HG02588 (cell line): ENCODE measurements at regions not wholly inside any gene's neighbourhood (a gene's known extent, or its start where the extent isn't known, plus 50 kb on each side); places are given as distances from the start of the nearest gene placed in this dataset.

Experiments
- ATAC-seq: cut with Tn5 transposase; IDR thresholded peaks from one replicate; pipeline ENCODE4 v1.9.1; 2021; ENCODE audit warnings: mild to moderate bottlenecking, moderate library complexity; ENCODE audit not compliant: unreplicated experiment

DNA sequence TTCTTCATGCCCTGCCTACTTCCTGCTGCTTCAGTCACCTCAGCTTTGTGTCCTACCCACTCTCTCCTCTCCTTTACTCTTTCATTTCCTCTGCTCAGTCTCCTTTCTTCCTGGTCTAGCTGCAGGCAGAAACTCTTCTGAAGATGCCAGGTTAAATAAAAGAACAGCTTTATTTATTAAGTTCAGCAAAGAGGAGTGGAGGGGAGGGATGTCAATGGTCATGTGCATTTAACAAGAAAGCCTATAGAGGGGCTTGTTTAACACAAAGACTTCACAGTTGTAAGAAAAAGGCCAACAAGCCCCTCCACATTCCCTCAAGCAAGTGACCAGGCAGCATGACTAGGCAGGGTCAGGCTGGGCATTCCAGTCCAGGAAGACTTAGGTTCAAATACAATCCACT, 609.2 kb downstream of the INSC start:
- ATAC-seq = no peak

DNA sequence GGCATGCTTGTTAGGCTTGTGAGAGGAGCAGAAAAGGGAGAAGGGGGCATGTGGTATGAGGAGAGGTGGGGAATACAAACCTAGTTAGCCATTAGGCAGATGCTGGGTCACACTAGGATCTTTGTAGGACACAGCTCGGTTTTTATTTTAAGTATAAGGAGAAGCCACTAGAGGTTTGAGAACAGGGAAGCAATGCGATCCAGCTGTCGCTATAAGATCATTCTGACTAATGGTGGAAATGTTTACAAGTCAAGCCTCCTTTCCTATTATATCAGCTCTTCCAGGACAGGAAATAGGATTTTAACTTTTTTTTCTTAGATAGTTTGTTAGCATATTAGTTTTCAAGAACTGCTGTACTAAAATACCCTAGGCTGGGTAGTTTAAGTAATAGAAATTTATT, 609.9 kb downstream of the INSC start:
- no peak for ATAC-seq

- no peak for ATAC-seq
These were observed 610.5 kb downstream of the INSC start for GRCh38 chr11:15725246-15725645.

DNA sequence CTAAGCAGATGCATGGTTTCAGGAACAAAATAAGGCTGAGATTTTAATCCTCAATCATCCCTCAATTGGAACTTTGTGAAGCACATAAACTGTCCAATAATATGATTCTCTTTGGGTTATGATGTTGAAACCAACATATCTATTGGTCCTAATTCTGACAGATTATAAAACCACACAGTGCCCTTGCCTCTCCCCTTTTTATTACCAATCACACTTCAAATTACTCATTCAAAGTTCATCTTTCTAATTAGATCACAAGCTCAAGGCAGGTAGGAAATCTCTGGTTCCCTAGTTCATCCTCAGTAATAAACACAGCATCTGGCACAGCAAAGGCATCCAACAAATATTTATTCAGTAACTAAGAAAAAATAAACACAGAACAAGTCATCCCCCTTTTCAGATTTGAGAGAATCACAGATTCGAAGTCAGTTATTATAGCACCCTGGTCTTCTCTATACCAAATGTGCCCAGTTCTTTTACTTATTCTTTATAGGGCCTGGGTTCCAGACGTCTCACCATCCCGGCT, 611.6 kb downstream of the INSC start:
- ATAC-seq = no peak

DNA sequence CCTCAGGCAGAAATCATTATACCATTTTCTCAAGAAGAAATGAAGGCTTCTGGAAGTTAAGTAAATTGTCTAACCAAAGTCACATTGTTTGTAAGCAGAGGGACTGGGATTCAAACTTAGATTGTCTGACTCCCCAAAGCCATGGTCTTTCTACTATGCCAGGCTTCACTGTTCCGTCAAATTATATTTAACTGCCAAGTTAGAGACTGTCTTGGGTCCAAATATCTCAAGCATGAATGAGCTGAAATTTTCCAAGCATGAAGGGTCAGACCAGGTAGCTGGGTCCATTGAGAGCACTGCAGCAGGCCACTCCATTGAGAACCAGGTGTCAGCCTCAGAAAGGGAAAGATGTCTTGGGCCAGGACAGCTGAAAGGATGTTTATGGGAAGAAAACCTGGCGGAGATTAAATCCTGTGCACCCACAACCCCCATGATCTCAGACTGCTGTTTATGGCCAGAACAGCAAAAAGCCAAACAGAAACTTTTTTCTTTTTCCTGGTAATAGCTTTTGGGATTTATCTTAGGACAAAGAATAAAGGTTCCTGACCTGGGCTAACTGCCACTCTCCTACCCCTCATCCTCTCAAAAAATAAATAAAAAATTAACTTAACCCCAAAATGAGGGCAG, 612.3 kb downstream of the INSC start:
- no peak for ATAC-seq

DNA sequence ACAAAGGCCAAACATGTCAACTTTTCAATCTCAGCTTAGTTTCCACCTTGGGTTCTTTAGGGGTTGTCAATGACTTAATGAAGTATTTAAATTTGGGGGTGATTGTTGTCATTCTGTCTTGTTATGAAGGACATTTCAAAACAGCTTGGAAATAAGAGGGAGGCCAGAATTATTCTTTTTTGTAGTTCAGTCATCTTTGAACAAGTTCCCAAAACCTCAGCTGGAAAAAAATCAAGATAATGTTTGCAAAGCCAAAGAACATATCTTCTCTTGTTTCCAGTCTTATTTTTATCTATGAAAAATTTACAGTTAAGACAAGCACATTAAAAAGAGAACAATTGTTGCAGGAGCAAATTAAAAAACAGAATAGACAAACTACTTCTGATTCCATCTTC, 612.8 kb downstream of the INSC start:
- no peak for ATAC-seq

- ATAC-seq = no peak
These were observed 613.5 kb downstream of the INSC start for GRCh38 chr11:15728207-15728606.

DNA sequence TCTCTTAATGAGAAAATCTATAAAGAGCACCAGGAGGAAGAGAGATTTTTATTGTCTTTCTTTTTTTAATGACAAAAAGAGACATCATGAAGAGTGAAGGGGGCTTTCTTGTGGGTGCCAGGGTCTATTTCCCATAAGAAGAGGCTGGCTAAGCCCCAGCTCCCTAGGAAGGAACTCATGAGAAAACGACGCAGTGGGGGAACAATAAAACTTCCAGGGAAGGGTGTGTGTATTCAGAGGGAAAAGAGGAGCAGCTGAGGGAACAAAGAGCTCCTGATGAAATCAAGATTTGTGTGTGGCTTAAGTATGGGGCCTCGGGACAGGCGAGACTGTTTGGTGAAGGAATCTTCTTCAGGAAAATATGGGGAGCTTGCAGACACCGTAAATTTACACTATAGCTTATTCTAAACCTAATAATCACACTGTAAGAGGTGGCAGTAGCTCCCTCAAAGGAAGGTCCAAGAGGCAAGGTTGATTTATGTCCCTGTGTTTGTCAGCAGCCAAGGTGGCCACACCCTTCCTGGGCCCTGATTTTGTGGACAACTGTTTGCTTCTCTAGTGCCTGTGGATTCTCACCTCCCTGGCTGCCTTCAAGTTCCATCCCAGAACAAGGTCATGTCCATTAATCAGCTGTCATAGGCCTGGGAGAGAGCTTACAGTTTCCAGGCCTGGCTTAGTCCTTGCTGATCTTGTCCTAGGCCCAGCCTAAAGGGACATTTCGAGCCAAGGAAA, 615.7 kb downstream of the INSC start:
- ATAC-seq = no peak

DNA sequence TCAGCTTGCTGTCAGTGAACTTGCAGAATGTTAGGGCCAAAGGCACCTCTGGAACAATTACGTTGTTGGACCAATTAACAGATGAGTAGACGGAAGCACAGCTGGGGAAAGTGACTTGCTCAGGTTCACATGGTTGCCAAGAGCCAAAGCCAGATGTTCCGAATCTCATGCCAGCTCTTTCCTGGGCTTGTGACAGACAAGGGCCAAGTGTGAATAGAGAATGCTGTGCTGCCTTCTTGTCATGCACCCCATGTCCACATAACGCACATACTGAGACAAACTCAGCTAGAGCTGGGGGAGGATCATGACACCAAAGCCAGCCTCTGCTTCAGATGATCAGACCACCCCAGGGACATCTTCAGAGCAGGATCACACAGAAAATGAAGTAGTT, 616.3 kb downstream of the INSC start:
- ATAC-seq = no peak

- ATAC-seq = no peak
These were observed 620.6 kb downstream of the SOX6 start for GRCh38 chr11:15735706-15736105.

GRCh38 chr11:15737320-15737719, 619.0 kb downstream of the SOX6 start:
- no peak for ATAC-seq

GRCh38 chr11:15738931-15739330, 617.4 kb downstream of the SOX6 start:
- no peak for ATAC-seq

- no peak for ATAC-seq
These were observed 613.5 kb downstream of the SOX6 start for GRCh38 chr11:15742626-15743519.

DNA sequence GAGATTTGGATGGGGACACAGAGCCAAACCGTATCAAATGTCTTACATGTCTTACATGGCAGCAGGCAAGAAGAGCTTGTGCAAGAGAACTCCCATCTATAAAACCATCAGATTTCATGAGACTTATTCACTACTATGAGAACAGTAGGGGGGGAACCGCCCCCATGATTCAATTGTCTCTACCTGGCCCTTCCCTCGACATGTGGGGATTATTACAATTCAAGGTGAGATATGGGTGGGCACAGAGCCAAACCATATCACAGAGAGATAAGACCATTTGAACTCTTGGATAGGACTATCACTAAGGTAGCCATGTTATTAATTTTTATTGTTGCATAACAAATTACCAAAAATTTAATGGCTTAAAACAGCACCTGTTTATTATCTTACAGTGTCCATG, 611.7 kb downstream of the SOX6 start:
- ATAC-seq = no peak

DNA sequence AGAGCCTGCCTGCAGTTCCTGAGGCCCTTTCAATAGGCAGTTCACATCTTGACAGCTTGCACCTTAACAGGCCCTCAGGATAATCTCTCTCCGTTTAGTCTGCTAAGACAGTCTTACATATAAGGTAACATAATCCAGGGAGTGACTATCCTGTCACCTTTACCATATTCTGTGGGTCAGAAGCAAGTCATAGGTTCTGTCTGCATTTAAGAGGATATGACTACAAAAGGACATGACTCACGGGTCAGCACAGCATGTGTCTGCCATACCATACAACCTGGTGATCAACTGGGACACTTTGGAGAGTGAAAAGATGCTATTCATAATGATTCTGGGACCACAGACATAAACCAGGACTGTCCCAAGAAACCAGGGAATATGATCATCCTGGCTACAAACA, 611.1 kb downstream of the SOX6 start:
- no peak for ATAC-seq

GRCh38 chr11:15747671-15748070, 608.7 kb downstream of the SOX6 start:
- no peak for ATAC-seq

DNA sequence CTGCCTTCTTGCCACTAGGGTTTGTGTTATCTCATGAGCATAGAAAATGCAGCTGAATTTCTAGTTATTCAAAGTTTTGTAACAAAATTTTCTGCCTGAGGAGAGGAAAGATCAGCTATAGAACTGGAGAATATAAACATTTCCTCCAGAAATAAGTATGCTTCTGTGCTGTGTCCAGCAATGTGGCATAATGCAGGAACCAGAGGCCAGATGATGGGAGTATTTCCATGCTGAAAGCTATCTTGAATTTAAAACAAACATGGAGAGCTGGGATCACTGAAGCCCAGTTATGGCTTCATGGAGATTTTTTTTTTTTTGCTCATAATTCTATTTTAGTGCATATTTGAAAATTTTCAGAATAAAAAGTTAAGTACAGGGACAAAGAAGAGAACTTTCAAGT, 608.2 kb downstream of the SOX6 start:
- no peak for ATAC-seq

- ATAC-seq = no peak
These were observed 607.6 kb downstream of the SOX6 start for GRCh38 chr11:15748741-15749140.

DNA sequence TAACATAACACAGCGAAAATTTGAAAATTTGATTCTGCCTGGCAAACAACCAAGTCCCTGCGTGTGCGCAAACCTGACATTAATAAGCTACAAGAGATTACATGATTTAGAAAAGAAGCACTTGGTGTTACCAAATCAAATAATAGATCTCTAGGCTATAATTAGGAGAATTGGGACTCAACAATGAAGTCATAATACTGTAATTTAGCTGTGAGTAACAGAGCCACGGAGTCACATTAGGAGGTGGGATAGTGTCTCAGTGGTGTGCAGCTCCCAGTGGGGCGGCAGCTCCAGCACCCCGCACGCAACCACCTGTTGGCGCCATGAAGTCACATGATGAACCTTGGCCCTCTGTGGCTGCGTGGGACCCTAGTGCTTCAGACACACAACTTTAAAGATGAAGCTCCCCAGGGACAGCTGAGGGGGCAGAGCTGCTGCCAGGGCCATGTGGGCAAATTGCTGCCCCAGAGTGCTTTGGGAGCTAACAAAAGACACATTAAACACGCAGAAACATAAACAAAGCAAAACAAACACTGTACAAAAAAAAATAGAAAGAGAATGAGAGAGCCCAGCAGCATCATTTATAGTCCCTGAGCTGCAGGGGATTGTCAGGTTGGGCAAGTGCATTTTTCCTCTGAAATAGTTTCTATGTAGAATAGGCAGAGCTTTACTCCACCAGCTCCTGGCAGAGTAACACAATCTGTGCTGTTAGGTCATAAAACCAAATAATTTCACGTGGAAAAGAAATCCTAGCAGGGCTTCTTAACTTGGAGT, 605.6 kb downstream of the SOX6 start:
- ATAC-seq = no peak

DNA sequence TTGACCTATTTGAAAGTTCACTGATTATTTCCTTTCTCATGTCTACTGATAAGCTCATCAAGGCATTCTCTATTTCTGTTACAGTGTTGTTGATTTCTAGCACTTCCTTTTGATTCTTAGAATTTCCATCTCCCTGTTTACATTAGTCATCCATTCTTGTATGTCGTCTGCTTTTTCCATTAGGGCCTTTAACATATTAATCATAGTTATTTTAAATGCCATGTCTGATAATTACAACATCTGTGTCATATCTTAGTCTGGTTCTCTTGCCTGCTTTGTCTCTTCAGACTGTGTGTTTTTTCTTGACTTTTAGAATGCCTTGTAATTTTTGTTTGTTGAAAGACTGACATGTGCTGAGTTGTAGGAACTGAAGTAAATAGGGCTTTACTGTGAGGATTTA, 602.1 kb downstream of the SOX6 start:
- no peak for ATAC-seq
